ENCODE measurements at regions not wholly inside any gene's neighbourhood (a gene's known extent, or its start where the extent isn't known, plus 50 kb on each side); places are given as distances from the start of the nearest gene placed in this dataset.

- no peak overlapping the region for H2BK120ac ChIP-seq (ENCODE audit: insufficient read depth, low read length, poor library complexity)
- peaks cover 3% of the 10 kb centered on the region for H3K9me3 ChIP-seq (ENCODE audit: insufficient read depth, low read depth, low read length)
- H3K9ac ChIP-seq (ENCODE audit: low read length): no peak overlapping the region
- H3K4ac ChIP-seq (ENCODE audit: low read depth, low read length): no peak overlapping the region
- no peaks in the 10 kb centered on the region for H3K27me3 ChIP-seq (ENCODE audit: insufficient read depth, low read length)
- H4K8ac ChIP-seq (ENCODE audit: low read depth, low read length): no peak overlapping the region
- H3K18ac ChIP-seq (ENCODE audit: low read length): no peak overlapping the region
- no peak overlapping the region for H3K4me2 ChIP-seq (ENCODE audit: low read length)
- no peak overlapping the region for H2BK5ac ChIP-seq (ENCODE audit: low read depth, low read length, poor library complexity)
- H3K23ac ChIP-seq (ENCODE audit: low read length): no peak overlapping the region
- H3K36me3 ChIP-seq (ENCODE audit: control insufficient read depth in 1 of 2, insufficient read depth in 2 of 2, low read length in 2 of 2): no peaks in the 10 kb centered on the region
- no CpG with 5 or more reads among the region's 4 CpGs for WGBS (ENCODE audit: extremely low coverage, insufficient coverage, insufficient read length)
- H2BK12ac ChIP-seq (ENCODE audit: low read length): no peak overlapping the region
- H3K14ac ChIP-seq (ENCODE audit: low read length): no peak overlapping the region
- H4K91ac ChIP-seq (ENCODE audit: low read depth, low read length): no peak overlapping the region
- no peak for DNase-seq
- H3K79me1 ChIP-seq (ENCODE audit: low read length): no peaks in the 10 kb centered on the region
- no peak overlapping the region for H4K12ac ChIP-seq (ENCODE audit: low read depth, low read length)
- H3K27ac ChIP-seq (ENCODE audit: low read depth, low read length): no peak overlapping the region
- no peak overlapping the region for H3K4me3 ChIP-seq (ENCODE audit: low read depth, low read length)
- H3K79me2 ChIP-seq (ENCODE audit: control insufficient read depth, insufficient read depth, low read length, poor library complexity): no peaks in the 10 kb centered on the region
- no peak overlapping the region for H2AK5ac ChIP-seq (ENCODE audit: low read length)
- no peak overlapping the region for H2AFZ ChIP-seq (ENCODE audit: insufficient read depth, low read length, poor library complexity)
- H3K4me1 ChIP-seq (ENCODE audit: control insufficient read depth in 1 of 2, insufficient read depth in 2 of 2, low read length in 2 of 2): no peaks in the 10 kb centered on the region
Observed at GRCh38 chr1:188611432-188611831, 1782.7 kb downstream of the PLA2G4A start.

GRCh38 chr1:188615321-188615720 is 1786.6 kb downstream of the PLA2G4A start:
- Histone ChIP-seq H2BK12ac (ENCODE audit: low read length) (no peak overlapping the region), H2AK5ac (ENCODE audit: low read length) (no peak overlapping the region), H3K18ac (ENCODE audit: low read length) (no peak overlapping the region), H3K79me2 (ENCODE audit: control insufficient read depth, insufficient read depth, low read length, poor library complexity) (no peaks in the 10 kb centered on the region), H3K9me3 (ENCODE audit: insufficient read depth, low read depth, low read length) (peaks cover 3% of the 10 kb centered on the region), H3K27me3 (ENCODE audit: insufficient read depth, low read length) (no peaks in the 10 kb centered on the region), H4K12ac (ENCODE audit: low read depth, low read length) (no peak overlapping the region), H2BK120ac (ENCODE audit: insufficient read depth, low read length, poor library complexity) (no peak overlapping the region), H3K4ac (ENCODE audit: low read depth, low read length) (no peak overlapping the region), H2AFZ (ENCODE audit: insufficient read depth, low read length, poor library complexity) (no peak overlapping the region), H3K23ac (ENCODE audit: low read length) (no peak overlapping the region), H4K91ac (ENCODE audit: low read depth, low read length) (no peak overlapping the region), H3K9ac (ENCODE audit: low read length) (no peak overlapping the region), H2BK5ac (ENCODE audit: low read depth, low read length, poor library complexity) (no peak overlapping the region), H3K4me2 (ENCODE audit: low read length) (no peak overlapping the region), H3K36me3 (ENCODE audit: control insufficient read depth in 1 of 2, insufficient read depth in 2 of 2, low read length in 2 of 2) (no peaks in the 10 kb centered on the region), H3K27ac (ENCODE audit: low read depth, low read length) (no peak overlapping the region), H4K8ac (ENCODE audit: low read depth, low read length) (no peak overlapping the region), H3K79me1 (ENCODE audit: low read length) (no peaks in the 10 kb centered on the region), H3K4me1 (ENCODE audit: control insufficient read depth in 1 of 2, insufficient read depth in 2 of 2, low read length in 2 of 2) (no peaks in the 10 kb centered on the region), H3K14ac (ENCODE audit: low read length) (no peak overlapping the region), H3K4me3 (ENCODE audit: low read depth, low read length) (no peak overlapping the region)
- DNase-seq: peak in 1 of 2 donors; percentile 60
- no CpG with 5 or more reads among the region's 1 CpG for WGBS (ENCODE audit: extremely low coverage, insufficient coverage, insufficient read length)

- Histone ChIP-seq H2AK5ac (ENCODE audit: low read length) (no peak overlapping the region), H3K27ac (ENCODE audit: low read depth, low read length) (no peak overlapping the region), H3K9ac (ENCODE audit: low read length) (no peak overlapping the region), H3K4me2 (ENCODE audit: low read length) (no peak overlapping the region), H3K23ac (ENCODE audit: low read length) (no peak overlapping the region), H3K9me3 (ENCODE audit: insufficient read depth, low read depth, low read length) (no peaks in the 10 kb centered on the region), H3K4me3 (ENCODE audit: low read depth, low read length) (no peak overlapping the region), H4K91ac (ENCODE audit: low read depth, low read length) (no peak overlapping the region), H3K27me3 (ENCODE audit: insufficient read depth, low read length) (no peaks in the 10 kb centered on the region), H3K79me2 (ENCODE audit: control insufficient read depth, insufficient read depth, low read length, poor library complexity) (no peaks in the 10 kb centered on the region), H3K18ac (ENCODE audit: low read length) (no peak overlapping the region), H4K8ac (ENCODE audit: low read depth, low read length) (no peak overlapping the region), H3K14ac (ENCODE audit: low read length) (no peak overlapping the region), H3K4me1 (ENCODE audit: control insufficient read depth in 1 of 2, insufficient read depth in 2 of 2, low read length in 2 of 2) (no peaks in the 10 kb centered on the region), H2BK12ac (ENCODE audit: low read length) (no peak overlapping the region), H2BK120ac (ENCODE audit: insufficient read depth, low read length, poor library complexity) (no peak overlapping the region), H3K4ac (ENCODE audit: low read depth, low read length) (no peak overlapping the region), H4K12ac (ENCODE audit: low read depth, low read length) (no peak overlapping the region), H3K36me3 (ENCODE audit: control insufficient read depth in 1 of 2, insufficient read depth in 2 of 2, low read length in 2 of 2) (no peaks in the 10 kb centered on the region), H2AFZ (ENCODE audit: insufficient read depth, low read length, poor library complexity) (no peak overlapping the region), H3K79me1 (ENCODE audit: low read length) (no peaks in the 10 kb centered on the region), H2BK5ac (ENCODE audit: low read depth, low read length, poor library complexity) (no peak overlapping the region)
- no peak for DNase-seq
- WGBS (ENCODE audit: extremely low coverage, insufficient coverage, insufficient read length): no CpG with 5 or more reads among the region's 4 CpGs
Observed at GRCh38 chr1:188620236-188620635, 1791.5 kb downstream of the PLA2G4A start.

- no CpG with 5 or more reads among the region's 2 CpGs for WGBS (ENCODE audit: extremely low coverage, insufficient coverage, insufficient read length)
- H2AK5ac ChIP-seq (ENCODE audit: low read length): no peak overlapping the region
- no peak overlapping the region for H4K8ac ChIP-seq (ENCODE audit: low read depth, low read length)
Observed at GRCh38 chr1:188641566-188642211, 1812.9 kb downstream of the PLA2G4A start.

More at GRCh38 chr1:188641566-188642211, 1812.9 kb downstream of the PLA2G4A start:
- Histone ChIP-seq H3K4me1 (ENCODE audit: control insufficient read depth in 1 of 2, insufficient read depth in 2 of 2, low read length in 2 of 2) (no peaks in the 10 kb centered on the region), H3K4me2 (ENCODE audit: low read length) (no peak overlapping the region), H3K27ac (ENCODE audit: low read depth, low read length) (no peak overlapping the region), H3K79me1 (ENCODE audit: low read length) (no peaks in the 10 kb centered on the region), H3K9ac (ENCODE audit: low read length) (no peak overlapping the region), H2BK5ac (ENCODE audit: low read depth, low read length, poor library complexity) (no peak overlapping the region), H3K79me2 (ENCODE audit: control insufficient read depth, insufficient read depth, low read length, poor library complexity) (no peaks in the 10 kb centered on the region), H3K4me3 (ENCODE audit: low read depth, low read length) (no peak overlapping the region), H2AFZ (ENCODE audit: insufficient read depth, low read length, poor library complexity) (no peak overlapping the region), H3K27me3 (ENCODE audit: insufficient read depth, low read length) (no peaks in the 10 kb centered on the region), H3K4ac (ENCODE audit: low read depth, low read length) (no peak overlapping the region), H3K14ac (ENCODE audit: low read length) (no peak overlapping the region), H3K23ac (ENCODE audit: low read length) (no peak overlapping the region), H2BK12ac (ENCODE audit: low read length) (no peak overlapping the region), H4K12ac (ENCODE audit: low read depth, low read length) (no peak overlapping the region), H4K91ac (ENCODE audit: low read depth, low read length) (no peak overlapping the region), H3K9me3 (ENCODE audit: insufficient read depth, low read depth, low read length) (no peaks in the 10 kb centered on the region), H3K36me3 (ENCODE audit: control insufficient read depth in 1 of 2, insufficient read depth in 2 of 2, low read length in 2 of 2) (no peaks in the 10 kb centered on the region), H3K18ac (ENCODE audit: low read length) (no peak overlapping the region), H2BK120ac (ENCODE audit: insufficient read depth, low read length, poor library complexity) (no peak overlapping the region)
- no peak for DNase-seq

Data from trophoblast cell (in vitro differentiated cells and primary cell).